ENCODE measurements at regions not wholly inside any gene's neighbourhood (a gene's known extent, or its start where the extent isn't known, plus 50 kb on each side); places are given as distances from the start of the nearest gene placed in this dataset.

- TF ChIP-seq CTCF (IDR thresholded peaks at IDR 0.05): no peak
- H3K27me3 ChIP-seq: no peaks in the 10 kb centered on the region
- H3K4me1 ChIP-seq: no peaks in the 10 kb centered on the region
- DNase-seq: no peak
- H3K27ac ChIP-seq: no peak overlapping the region
- no peak overlapping the region for H3K4me3 ChIP-seq
- peaks cover 0 to 6% (median 0%) of the 10 kb centered on the region in 3 donors for H3K9me3 ChIP-seq
- H3K36me3 ChIP-seq: no peaks in the 10 kb centered on the region
- intact Hi-C loops (cut with DNase I; ENCODE audit: low total_unique reads): no loop called here
These were observed 1017.5 kb downstream of the SORCS1 start for GRCh38 chr10:106147021-106147420.

GRCh38 chr10:106139915-106140314, 1024.6 kb downstream of the SORCS1 start:
- no peak for TF ChIP-seq CTCF (IDR thresholded peaks at IDR 0.05)
- H3K4me3 ChIP-seq: no peak overlapping the region
- no peak overlapping the region for H3K27ac ChIP-seq
- H3K27me3 ChIP-seq: no peaks in the 10 kb centered on the region
- no peak for DNase-seq
- H3K36me3 ChIP-seq: no peaks in the 10 kb centered on the region
- intact Hi-C loops (cut with DNase I; ENCODE audit: low total_unique reads): no loop called here
- no peaks in the 10 kb centered on the region for H3K4me1 ChIP-seq
- no peaks in the 10 kb centered on the region for H3K9me3 ChIP-seq

- no peak for DNase-seq
- Histone ChIP-seq H3K27ac (no peak overlapping the region), H3K27me3 (no peaks in the 10 kb centered on the region), H3K36me3 (no peaks in the 10 kb centered on the region), H3K9me3 (no peaks in the 10 kb centered on the region), H3K4me1 (no peaks in the 10 kb centered on the region), H3K4me3 (no peak overlapping the region)
- no peak for TF ChIP-seq CTCF (IDR thresholded peaks at IDR 0.05)
- intact Hi-C loops (cut with DNase I; ENCODE audit: low total_unique reads): no loop called here
These were observed 1028.3 kb downstream of the SORCS1 start for GRCh38 chr10:106136175-106136574.

- no peaks in the 10 kb centered on the region for H3K27me3 ChIP-seq
- intact Hi-C loops (cut with DNase I; ENCODE audit: low total_unique reads): no loop called here
- H3K4me3 ChIP-seq: no peak overlapping the region
- H3K4me1 ChIP-seq: no peaks in the 10 kb centered on the region
- no peak for DNase-seq
- H3K27ac ChIP-seq: no peak overlapping the region
- H3K36me3 ChIP-seq: no peaks in the 10 kb centered on the region
- no peaks in the 10 kb centered on the region for H3K9me3 ChIP-seq
- TF ChIP-seq CTCF (IDR thresholded peaks at IDR 0.05): no peak
These were observed 1030.0 kb downstream of the SORCS1 start for GRCh38 chr10:106134326-106135000.

GRCh38 chr10:106133451-106133850, 1031.1 kb downstream of the SORCS1 start:
- Histone ChIP-seq H3K4me1 (no peaks in the 10 kb centered on the region), H3K4me3 (no peak overlapping the region), H3K27ac (no peak overlapping the region), H3K36me3 (no peaks in the 10 kb centered on the region), H3K27me3 (no peaks in the 10 kb centered on the region), H3K9me3 (no peaks in the 10 kb centered on the region)
- intact Hi-C loops (cut with DNase I; ENCODE audit: low total_unique reads): no loop called here
- DNase-seq: no peak
- no peak for TF ChIP-seq CTCF (IDR thresholded peaks at IDR 0.05)

GRCh38 chr10:106132956-106133355, 1031.5 kb downstream of the SORCS1 start:
- intact Hi-C loops (cut with DNase I; ENCODE audit: low total_unique reads): no loop called here
- Histone ChIP-seq H3K9me3 (no peaks in the 10 kb centered on the region), H3K4me3 (no peak overlapping the region), H3K27me3 (no peaks in the 10 kb centered on the region), H3K4me1 (no peaks in the 10 kb centered on the region), H3K36me3 (no peaks in the 10 kb centered on the region), H3K27ac (no peak overlapping the region)
- DNase-seq: no peak
- TF ChIP-seq CTCF (IDR thresholded peaks at IDR 0.05): no peak

Measured in tibial artery (tissue), 4 donors.